ENCODE measurements at regions not wholly inside any gene's neighbourhood (a gene's known extent, or its start where the extent isn't known, plus 50 kb on each side); places are given as distances from the start of the nearest gene placed in this dataset.

GRCh38 chr4:10747186-10747585 is 62.6 kb upstream of the CLNK start:
- DNase-seq (ENCODE audit: low spot score): no peak

DNA sequence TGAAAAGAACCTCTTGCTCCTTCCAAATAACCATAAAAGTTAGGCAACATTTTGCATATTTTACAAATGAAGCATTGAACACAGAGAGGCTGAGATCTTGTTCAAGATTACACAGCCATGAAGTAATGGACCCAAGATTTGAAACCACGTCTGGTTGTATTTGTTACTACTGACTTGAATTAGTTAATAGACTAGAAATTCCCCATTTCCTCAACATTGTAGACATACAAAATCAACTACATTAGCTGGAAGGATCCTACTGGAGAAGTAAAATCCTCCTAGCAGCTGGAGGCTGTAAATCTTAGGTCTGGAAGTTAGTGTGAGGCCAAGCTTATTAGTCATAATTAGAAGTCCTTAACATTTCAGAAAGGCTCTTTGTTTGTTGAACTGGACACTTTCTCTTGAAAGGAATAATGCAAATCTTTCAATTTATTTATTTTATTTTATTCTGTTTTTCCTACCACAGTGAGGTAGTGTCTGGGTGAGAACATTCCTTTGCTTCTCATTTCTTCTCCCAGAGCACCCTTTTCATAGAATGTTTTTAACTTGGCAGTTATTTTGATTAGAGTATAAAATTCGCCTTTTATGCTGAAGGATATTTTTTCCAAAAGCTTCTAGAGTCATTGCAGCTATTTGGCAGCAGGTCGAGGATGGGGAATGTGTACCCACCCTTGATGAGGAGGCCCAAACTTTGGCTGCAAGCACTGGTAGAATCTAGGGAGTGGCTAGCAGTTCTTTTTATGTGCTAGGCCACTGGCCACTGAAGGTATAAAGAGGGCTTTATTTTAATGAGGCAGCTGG is 62.0 kb upstream of the CLNK start:
- peak; percentile 8 for DNase-seq (ENCODE audit: low spot score)

DNA sequence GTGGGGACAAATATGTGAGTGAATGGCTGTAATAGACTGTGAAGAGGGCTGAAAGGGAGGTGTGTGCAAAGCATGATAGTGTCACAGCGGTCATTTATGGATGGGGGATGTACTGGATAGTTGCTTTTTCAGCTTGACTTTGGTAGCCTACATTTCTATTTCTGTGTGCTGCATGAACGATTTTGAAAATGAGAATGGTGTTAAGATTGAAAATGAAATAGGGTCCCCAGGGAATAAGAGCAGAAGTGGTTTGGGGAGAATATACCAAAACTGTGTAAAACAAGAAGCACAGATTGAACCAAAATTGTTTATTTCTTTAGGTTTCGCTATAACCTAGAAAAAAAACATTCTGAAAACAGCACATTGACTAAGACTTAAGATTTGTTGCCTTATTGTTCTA is 58.8 kb upstream of the CLNK start:
- no peak for DNase-seq (ENCODE audit: low spot score)

DNA sequence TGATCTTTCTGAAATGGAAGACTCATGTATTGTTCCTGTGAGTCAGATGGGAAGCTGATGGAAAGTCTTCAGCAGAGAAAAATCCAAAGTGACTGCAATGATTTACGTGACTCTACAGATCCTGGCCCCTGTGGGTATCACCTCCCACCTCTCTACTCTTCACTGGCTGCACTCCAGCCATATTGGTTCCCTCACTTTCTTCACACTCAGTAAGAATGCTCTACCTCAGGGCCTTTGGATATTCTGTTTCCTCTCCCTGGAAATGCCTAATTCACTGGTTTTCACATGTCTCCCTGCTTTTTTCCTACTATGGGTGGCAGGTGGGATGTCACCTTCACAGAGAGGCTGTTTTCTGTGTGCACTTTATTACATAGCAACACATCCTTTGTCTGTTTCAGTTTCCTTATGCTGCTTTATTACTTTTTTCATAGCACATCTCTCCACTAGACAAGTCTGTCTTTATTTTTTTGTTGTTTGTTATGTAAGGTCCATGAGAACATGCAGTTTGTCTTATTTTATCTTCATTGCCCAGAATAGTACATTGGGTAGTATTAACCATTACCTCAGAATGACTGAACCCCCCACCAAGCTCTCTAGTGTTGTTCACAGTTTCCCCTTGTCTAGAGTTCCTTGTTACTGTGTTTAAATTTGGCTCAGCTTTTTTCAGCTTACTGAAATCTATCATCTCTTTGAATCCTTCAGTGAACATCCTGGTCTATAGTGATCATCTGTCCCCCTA is 57.6 kb upstream of the CLNK start:
- no peak for DNase-seq (ENCODE audit: low spot score)

- DNase-seq (ENCODE audit: low spot score): no peak
Measured at GRCh38 chr4:10740891-10741620, 56.5 kb upstream of the CLNK start.

DNA sequence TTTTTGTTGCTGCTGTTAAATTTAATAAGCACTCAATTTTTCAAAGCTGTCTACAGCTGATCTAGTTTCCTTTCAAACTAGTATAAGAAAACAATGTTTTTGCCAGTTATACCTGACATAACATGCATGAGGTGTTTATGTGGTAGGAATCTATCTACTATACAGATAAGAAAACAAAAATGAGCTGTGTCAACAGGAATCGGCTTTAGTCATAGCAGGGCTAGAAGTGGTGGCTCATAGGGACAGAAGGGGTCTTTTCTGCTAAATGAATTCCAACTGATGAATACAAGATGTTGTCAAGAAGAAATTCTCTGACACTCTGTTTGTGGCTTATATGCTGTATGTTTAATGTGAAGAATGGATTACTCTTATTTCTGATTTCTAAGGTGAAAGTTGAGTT is 55.7 kb upstream of the CLNK start:
- DNase-seq (ENCODE audit: low spot score): no peak

GRCh38 chr4:10738826-10739489 is 54.4 kb upstream of the CLNK start:
- DNase-seq (ENCODE audit: low spot score): no peak

GRCh38 chr4:10737337-10737736 is 52.8 kb upstream of the CLNK start:
- no peak for DNase-seq (ENCODE audit: low spot score)

DNA sequence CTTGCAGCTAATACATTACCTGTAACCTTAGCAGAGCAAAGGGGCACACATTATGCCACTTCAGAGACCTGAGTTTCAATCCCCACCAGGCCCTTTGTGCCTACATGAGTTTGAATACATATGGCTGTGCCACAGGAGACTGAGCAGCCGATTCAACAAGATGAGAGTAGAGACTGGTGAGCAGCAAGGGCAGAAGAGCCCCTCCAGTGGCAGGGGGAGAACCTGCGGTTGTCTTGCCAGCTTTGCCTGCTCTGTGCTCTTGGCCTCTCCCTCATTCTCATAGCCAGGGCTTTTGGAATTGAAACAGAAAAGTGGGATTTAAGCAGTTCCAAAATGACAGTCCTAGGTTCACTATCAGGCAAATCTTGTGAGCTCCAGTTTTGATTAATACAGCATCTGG is 52.3 kb upstream of the CLNK start:
- no peak for DNase-seq (ENCODE audit: low spot score)

- no peak for DNase-seq (ENCODE audit: low spot score)
Measured at GRCh38 chr4:10736266-10736665, 51.7 kb upstream of the CLNK start.

- no peak for DNase-seq (ENCODE audit: low spot score)
Measured at GRCh38 chr4:10734697-10735096, 50.1 kb upstream of the CLNK start.
